GM18909 (cell line): ENCODE measurements at regions not wholly inside any gene's neighbourhood (a gene's known extent, or its start where the extent isn't known, plus 50 kb on each side); places are given as distances from the start of the nearest gene placed in this dataset.

Experiments
- ATAC-seq: cut with Tn5 transposase; IDR thresholded peaks from one replicate; pipeline ENCODE4 v1.9.1; 2021; ENCODE audit warnings: mild to moderate bottlenecking; ENCODE audit not compliant: unreplicated experiment, poor library complexity

DNA sequence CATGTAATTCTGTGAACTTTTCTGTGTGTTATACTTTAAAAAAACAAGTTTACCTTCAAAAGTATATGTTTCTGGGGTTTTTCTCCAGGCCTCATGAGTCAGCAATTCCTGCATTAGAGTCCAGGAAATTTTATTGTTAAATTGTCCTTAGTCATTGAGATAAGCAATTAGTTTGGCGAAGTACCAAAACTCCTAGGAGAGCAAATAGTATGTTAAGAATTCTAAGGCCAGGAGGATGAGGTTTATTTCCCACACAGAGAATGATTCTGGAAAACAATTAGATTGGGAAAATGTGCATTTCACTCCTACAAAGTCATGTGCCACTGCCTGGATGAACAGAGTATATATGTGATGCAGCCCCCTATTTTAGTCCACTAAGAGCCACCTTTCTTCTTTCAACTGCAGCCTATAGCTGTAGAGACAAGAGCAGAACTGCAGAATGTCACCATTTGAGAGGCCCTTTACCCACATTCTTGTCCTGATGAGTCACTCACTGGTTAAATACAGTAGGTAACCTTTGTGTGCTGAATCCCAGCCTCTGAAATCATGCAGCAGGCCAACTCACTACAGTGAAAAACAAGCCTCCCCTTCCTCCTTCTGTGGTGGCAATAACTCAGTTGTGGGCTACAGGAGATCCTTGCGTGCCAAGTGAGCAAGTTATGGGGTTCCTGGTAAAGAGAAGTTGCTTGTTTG lies 452.8 kb upstream of the THBS1 start:
- ATAC-seq = no peak

DNA sequence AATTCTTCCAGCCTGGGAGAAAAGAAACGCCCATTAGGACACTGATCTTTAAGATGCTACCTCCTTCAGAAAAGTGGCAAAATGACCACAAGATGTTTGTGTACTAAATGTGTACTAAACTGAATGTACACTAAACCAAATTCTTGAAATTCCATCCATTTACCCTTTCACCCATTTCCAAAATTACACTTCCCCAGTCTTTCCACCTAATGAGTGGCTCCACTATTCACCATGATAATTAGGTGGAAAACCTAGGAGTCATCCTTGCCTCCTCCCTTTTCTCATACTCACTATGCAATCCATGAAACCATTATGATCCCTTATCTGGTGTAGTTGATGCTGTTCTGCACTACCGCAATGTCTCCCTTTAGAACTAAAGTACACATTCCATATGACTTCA lies 452.1 kb upstream of the THBS1 start:
- ATAC-seq = no peak

DNA sequence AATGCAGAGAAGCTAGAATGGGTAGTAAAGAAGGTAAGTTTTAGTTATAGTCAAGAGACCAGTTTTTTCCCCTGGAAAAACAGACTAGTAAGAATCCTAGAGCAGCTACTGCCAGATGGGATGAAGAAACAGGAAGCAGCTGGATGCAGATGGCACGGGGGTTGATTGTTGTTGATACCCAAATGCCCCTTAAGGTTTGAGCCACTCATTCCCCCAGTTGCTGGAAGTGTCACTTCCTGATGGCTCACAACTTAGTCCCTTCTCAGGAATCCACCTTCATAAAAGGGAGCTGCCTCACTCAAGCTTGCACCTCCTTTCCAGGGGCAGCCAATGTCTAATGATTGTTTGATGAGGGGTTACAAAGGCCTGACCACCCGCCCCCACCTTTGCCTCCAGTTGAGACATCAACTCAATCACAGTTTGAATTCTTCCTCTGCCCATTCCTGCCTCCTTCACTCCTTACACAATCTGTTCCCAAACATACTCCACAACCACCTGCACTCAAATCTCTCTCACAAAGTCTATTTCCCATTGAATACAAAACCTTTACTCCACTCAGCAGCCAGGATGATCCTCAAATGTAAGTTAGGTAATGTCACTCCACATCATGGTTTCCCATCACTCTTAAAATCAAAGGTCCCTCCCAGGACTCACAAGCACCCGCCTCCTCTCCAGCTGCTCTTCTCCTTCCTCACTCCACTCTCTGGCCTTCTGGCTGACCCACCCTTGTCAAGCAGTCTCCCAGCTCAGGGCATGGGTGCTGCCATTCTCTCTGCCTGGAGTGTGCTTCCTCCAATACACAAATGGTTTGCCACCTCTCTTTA lies 450.1 kb upstream of the THBS1 start:
- no peak for ATAC-seq

DNA sequence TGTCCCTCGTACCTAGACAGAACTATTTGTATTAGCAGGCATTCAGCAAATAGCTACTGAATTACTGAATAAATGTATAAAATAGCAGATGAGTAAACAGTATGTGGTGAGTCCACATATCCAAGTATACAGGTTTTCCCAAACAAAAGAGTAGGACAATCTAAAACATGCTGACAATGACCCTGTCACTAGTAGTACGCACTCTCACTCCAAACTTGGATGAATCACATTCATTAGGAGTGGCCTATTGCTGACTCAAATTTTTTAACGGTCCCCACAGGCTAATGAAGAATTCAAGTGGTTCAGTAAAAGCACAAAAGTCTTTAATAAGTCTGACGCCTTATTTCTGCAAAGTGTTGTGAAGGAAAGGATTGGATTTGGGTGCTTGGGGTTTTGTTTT lies 449.3 kb upstream of the THBS1 start:
- ATAC-seq = no peak

DNA sequence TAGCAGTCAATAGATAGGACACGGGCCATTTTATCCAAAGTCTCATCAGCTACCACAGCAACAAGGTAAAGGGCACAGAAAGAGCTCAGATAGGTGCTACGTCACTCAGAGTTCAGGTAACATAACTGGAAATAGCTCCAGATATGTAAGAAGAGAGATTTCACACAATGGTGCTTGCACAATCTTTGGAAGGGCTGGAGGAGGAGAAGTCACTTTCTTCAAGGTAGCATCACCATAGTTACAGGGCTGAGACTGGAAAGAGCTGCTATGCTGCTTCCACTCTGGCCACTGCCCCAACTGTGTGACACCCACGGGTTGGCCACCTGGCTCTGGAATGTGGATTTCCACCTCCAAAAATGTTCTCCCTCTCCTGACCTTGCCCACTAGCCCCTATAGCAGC lies 448.8 kb upstream of the THBS1 start:
- no peak for ATAC-seq

DNA sequence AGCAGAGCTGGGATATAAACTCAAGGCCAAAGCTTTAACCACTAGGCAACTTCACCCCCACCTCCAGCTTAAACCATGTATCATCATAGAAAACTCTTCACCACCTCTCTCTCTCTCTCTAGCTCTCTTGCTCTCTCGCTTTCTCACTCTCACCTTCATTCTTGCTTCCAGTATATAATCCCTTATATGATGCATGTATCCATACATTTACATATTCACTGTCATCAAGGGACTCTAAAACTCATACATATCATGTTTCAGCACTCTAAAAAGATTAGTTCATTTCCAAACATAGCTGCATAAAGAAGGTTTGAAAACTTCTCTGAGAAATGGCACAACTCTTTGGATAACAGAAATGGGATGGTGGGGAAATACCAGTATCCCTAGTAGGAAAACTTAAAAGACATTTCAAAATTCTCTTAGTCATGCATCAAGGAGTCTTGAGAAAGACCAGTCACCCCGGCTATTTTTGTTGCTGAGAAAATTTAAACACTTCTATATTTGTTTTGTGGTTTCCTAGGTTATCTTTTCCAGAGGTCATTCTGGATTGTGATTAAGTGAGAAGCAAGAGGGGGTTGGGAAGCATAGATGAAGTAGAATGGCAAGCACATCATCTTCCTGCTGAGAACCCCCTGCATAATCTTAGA lies 447.8 kb upstream of the THBS1 start:
- no peak for ATAC-seq

DNA sequence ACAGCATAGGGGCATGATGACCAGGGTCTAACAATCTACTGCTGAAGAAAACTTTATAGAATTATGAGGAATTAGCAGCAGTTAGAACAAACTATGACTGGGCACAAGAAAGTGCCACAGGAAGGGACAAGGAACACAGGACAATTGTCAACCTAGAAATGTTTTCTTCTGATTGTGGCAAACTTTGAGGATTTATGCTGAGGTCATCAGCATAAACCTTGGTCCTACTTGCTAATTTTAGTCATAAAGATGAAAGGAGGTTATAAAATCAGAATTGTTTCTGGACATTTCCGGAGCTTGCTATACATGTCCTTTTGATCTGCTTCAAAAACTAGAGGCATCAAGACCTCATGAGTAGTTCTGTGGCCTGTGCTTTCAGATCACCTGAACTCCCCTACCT lies 446.6 kb upstream of the THBS1 start:
- no peak for ATAC-seq

DNA sequence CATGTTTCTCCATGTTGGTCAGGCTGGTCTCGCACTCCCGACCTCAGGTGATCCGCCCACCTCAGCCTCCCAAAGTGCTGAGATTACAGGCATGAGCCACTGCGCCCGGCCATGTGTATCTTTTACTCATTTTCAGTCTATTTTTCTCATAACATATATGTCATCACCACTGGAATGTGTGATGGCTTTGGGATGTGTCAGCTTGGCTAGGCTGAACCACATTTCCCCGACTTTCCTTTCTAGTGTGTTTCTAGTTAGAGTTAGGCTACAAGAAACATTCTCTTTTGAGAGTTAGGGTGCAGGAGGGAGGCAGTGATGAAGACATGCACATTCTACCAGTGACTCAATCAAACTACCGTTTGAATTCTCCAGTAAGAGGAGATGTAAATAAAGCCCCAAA lies 444.9 kb upstream of the THBS1 start:
- no peak for ATAC-seq

DNA sequence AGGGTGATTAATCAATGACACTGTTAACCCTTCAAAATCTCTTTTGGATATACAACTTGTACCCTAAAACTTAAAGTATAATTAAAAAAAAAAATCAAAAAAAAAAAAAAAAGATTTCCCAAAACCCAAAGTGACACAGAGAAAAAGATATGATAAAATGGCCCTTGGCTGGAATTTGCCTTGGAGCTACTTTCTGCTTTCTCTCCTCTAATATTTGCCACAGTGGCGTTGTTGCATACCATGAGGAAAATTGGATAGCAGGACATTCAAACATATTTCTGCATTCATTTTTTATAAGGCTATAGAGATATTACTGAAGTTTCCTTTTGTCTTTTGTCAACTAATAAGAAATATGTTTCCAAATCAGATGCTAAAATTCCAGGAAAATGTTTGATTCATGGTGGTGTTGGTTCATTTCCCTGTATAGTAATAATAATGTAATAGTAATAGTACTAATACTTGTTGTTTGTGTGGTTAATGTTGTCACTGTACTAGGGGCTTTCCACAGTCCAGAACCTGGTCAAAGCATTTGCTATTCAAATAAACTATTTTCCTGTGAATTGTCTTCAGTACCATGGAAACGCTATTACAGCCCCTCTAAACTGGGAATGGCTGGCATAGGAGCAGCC lies 441.3 kb upstream of the THBS1 start:
- ATAC-seq = no peak

DNA sequence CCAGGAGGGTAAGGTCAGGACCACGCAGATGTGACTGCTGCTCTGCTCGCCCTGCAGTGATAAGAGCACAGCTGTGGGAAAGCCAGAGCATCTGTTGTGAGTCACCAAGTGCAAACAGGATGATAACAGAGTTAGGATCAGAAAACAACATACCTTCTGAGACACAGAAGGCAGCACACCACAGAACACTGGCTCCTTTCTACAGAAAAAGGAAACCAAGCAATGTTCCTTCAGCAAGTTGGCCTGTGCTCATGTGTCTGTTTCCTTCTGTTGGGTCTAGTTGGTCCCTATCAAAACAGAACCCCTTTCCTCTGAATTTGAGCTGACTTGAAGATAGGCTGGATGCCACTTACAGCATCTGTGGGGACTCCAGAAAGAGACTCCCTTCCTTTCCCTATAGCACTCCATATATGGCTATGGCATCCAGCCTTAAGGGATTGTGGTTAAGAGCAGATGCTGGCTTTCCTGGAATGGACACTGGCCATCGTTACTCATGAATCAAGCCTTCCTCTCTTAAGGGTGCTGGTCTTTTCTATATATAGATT lies 440.7 kb upstream of the THBS1 start:
- ATAC-seq = no peak

DNA sequence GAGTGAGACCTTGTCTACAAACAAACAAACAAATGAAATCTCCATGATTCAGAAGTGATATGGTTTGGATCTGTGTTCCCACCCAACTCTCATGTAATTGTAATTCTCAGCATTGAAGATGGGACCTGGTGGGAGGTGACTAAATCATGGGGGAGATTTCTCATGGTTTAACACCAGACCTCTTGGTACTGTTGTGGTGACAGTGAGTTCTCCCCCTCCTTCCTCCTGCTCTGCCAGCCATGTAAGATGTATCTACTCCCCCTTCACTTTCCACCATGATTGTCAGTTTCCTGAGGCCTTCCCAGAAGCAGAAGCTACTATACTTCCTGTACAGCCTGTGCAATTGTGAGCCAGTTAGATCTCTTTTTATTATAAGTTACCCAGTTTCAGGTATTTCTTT lies 438.4 kb upstream of the THBS1 start:
- ATAC-seq = no peak

DNA sequence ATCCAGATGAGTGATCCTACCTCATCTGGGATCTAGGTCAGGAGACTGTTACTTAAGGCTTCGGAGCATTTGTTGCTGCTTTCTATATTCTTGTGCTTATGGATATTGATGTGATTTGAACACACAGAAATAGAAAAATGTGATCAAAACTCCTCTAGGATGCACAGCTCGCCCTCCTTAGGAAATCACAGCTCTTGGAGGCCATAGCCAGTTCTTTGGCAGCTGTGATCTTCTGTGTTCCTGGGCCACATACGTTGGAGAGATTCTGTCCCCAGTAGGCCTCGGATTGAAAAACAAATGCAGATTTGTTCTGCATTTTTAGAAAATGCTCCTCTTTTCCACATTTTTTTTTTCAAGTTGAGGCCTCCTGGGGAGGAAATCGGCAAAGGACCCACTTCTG lies 437.4 kb upstream of the THBS1 start:
- no peak for ATAC-seq

DNA sequence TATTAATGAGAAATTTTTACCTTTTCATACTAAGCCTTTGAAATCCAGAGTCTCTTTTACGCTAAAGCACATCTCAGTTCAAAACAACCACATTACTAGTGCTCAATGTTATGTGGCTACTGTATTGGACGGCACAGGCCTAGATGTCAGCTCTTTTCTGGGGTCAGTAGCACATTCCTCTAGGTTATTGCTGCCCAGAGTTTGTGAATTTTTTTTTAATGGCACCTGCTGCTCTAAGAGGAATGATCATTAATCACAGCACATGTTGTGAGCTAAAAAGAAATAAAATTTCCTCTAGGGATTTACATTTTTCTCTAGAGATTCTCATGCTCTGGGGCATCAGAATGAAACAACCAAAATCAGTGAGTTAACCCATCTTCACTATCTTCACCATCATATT lies 436.8 kb upstream of the THBS1 start:
- ATAC-seq = no peak

DNA sequence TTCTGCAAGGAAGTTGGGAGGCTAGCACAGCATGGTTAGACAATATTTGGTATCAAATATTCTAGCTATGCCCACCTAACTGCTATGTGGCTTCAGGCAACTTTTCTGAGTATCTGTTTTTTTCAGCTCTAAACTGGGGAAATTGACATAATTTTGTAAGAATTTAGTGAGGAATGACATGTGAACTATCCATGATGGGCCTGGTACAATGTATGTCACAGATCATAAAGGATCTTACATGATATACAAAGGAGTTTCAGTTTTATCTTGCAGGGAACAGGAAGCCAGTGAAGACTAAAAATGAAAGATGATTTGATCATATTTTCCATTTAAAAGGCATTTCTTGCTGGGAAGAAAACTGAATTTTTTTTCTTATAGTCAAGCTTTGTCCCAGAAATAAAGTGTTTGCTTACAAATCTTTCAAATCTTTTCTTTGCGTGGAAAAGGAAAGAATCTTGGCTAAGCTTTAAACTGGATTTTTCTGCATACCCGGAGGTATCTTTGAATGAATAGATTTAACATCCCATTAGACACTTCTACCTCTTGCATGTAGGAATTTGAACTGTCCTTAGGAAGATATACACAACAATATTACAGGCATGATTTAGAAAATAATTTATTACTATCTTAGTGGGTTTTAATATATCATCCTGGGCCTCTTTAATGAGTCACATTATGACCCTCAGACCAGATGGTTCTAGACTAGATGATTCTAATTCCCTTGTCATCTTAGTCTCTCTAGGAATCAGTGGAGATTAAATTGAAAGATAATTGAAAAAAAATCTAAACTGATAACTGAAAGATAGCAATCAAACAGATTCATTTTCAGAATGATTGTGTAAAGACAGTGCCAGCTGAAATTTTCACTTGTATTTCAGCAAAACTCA lies 436.0 kb upstream of the THBS1 start:
- ATAC-seq = no peak

DNA sequence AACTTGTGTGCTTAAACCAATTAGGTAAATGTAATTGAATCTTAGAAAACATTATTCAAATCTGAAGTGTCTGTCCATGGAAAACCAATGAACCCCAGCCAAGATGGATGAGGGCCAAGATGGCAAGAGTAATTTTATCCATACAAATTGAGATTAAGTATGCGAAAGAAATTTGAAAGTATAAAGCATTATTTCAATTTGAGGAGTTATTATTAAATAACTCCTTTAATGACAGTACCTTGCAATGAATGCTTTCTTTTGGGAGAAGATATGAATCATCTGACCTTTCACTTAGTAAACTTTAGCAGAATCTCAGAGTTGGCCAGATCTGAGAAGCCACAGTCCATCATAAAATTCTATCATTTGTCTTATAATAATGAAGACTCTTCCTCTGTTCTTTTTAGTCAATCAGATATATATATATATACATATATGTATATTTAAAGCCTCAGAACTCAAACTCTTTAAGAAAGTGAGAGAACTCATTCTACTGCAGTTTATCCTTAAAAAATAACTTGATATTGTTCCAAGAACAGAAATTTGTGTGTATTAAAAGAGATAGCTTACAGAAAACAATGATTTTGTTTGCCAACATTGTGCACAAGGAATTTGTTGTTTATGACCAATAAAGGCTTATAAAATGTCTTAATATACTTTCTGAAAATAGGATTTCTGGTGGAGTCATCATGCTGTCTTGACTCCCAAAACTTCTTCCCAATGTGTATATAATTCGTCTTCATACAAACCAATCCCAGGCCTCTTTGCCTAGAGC lies 434.8 kb upstream of the THBS1 start:
- no peak for ATAC-seq

DNA sequence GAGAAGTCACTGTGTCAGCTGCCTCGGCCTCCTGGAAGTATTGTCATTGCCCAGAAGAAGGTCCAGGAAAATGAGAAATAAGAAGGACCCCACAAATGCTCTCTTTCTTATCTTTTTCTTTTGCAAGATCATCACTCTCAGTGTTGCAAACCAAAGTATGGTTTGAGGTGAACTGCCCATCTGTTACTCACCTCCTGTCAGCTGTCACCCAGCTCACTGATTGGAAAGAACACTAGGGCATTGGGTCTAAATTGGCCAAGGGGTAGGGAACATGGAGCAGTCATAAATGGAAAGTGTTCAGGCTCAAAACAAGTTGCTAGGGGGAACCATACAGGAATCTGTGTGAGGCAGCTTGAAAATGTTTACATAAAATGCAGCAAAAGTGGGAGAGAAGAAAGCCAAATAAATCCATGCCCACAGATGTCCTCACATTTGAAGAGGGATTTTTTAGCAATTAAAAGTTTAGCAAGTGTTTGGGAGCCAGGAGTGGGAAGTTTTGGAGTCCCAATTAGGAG lies 431.2 kb upstream of the THBS1 start:
- no peak for ATAC-seq

DNA sequence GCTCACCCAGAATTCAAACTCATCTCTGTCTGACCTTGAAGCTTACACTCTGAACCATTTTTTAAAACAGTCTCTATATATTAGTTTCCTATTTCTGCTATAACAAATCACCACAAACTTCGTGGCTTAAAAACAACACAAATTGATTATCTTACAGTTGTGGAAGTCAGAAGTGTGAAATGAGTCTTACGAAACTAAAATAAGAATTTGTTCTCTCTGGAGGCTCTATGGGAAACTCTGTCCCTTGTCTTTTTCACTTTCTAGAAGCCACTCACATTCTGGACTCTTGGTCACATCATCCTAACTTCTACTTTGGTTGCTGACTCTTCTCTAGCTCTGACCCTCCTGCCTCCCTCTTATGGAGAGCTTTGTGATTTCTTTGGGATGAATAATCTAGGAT lies 429.3 kb upstream of the THBS1 start:
- ATAC-seq = no peak

DNA sequence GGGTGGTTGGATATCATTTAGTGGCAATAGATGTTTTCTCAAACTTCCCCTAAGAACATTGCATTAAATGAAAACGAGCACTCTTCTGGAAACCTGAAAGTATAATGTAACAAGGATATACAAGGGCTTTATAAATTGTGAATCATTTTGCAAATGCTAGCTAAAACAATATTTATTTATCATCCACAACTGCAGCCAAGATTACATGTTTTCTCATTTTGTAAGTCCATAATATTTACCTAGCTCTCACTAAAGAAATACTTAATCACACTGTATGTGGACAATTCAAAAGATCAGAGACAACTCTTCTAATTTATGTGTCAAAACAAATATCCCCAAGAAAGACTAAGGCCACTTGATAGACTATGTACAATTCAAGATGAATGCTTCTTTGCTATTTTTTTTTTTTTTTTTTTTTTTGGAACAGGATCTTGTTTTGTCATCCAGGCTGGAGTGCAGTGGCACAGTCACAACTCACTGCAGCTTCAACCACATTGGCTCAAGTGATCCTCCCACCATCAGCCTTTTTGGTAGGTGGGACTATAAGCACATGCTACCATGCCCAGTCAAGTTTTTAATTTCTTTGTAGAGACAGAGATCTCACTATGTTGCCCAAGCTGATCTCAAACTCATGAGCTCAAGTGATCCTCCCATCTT lies 427.7 kb upstream of the THBS1 start:
- ATAC-seq = no peak
